GM20000 (cell line): ENCODE measurements at regions not wholly inside any gene's neighbourhood (a gene's known extent, or its start where the extent isn't known, plus 50 kb on each side); places are given as distances from the start of the nearest gene placed in this dataset.

Experiments
- DNase-seq: peaks from one replicate; pipeline ENCODE4 v3.0.0; 2012; ENCODE audit warnings: low spot score
- CTCF ChIP-seq: IDR thresholded peaks from 2 replicates; pipeline ENCODE4 v1.5.1; 2012; ENCODE audit warnings: mild to moderate bottlenecking, control low read depth; ENCODE audit errors: extremely low read depth, missing control alignments

DNA sequence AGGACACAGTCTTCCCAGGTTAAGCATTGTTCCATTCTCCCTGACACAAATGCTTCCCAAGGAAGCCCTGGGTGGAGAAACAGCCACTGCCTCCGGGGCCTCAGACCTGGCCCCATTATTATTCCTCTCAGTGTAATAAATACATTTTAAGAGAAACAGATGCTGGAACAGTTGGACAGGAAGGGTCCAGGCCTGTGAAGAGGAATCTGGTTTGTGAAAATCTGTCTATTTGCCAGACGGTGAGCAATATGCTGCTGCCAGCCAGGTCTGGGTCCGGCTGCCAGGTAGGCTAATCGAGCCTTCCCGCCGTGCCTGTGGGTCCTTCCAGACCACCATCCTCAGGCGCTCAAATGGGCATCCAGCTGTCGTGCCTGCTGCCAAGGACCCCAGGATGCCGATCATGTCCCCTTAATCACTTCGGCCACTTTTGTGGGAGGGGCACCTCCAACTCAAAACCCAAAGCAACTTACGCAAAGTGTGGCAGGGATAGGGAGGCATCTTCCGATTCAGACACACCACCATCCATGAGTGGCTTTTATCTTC, 528.4 kb downstream of the MIAT start:
- DNase-seq = no peak
- no peak for TF ChIP-seq CTCF

GRCh38 chr22:27186643-27187042, 529.3 kb downstream of the MIAT start:
- DNase-seq = no peak
- TF ChIP-seq CTCF = no peak

DNA sequence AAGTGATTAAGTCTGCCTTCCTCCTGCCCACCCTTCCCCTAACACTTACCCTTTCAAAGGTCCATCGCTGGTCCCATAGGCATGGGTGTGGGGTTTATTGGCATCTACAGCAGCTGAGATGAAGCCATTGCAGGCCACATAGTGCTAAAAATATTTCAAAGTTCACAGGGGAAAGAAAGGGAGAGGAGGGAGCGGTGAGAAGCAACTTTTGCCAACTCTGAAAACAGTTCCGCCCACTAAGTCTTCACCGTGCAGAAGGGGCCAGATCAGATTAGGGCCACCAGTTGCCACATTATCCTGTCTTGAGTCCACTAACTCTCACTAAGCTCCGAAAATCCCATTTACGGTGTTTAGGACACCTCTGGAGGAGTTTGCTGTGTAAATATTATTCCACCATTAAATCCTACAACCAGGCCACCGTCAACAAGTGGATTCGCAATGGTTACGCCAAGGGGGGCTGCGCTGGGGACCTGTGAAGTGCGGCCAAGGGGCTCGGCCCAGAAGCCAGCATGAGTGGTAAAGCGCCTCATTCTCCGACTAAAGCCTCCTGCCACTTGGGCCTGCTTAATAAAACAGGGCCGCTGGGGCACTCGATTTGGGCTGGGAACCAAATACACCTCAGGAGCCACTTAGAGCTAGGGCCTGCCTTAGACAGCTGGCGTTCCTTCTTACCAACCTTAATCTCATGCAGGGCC, 534.9 kb downstream of the MIAT start:
- no peak for TF ChIP-seq CTCF
- no peak for DNase-seq

GRCh38 chr22:27193215-27193614, 535.8 kb downstream of the MIAT start:
- DNase-seq = no peak
- TF ChIP-seq CTCF = no peak

DNA sequence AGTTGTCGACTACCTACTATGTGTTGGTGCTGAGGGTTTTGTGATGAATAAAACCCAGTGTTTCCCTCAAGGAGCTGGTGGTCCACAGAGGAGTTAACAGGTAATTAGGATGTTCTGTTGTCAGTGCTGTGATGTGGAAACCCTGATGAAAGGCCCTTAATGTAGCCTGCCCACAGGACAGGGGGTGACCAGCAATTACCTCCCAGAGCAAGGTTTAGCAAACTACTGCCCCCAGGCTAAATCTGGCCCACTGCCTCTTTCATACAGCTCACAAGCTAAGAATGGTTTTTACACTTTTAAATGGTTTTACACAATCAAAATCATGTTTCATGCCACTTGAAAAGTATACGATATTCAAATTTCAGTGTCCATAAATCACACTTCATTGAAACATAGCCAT, 536.2 kb downstream of the MIAT start:
- no peak for DNase-seq
- TF ChIP-seq CTCF = no peak

DNA sequence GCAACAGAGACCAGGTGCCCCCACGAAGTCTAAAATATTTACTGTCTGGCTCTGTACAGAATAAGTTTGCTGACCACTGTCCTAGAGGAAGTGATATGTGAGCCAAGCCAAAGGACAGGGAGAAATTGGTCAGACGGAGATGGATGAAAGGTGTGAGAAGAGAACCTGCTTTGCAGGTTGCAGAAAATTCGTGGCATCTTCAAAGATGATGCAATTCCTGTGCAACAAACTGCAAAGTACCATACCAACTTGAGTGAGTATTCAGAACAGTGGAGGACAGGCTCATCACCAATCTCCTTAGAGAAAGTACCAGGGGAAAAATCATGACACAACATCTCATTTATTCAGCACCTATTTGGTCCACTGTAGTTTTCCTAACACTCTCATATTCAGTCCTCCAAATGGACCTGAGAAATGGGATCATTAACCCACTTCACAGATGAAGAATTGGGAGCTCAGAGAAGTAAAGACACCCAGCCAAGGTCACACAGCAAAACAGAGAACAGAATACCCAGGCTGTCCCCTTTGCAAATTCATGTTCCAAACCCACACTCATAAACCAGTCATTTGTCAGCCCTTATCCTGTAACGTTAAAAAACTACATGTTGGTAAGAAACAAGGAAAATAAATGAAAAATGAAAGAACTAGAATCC, 536.8 kb downstream of the MIAT start:
- no peak for DNase-seq
- no peak for TF ChIP-seq CTCF

GRCh38 chr22:27195094-27195493, 537.7 kb downstream of the MIAT start:
- DNase-seq = no peak
- TF ChIP-seq CTCF = no peak
